ENCODE measurements at regions not wholly inside any gene's neighbourhood (a gene's known extent, or its start where the extent isn't known, plus 50 kb on each side); places are given as distances from the start of the nearest gene placed in this dataset.

DNA sequence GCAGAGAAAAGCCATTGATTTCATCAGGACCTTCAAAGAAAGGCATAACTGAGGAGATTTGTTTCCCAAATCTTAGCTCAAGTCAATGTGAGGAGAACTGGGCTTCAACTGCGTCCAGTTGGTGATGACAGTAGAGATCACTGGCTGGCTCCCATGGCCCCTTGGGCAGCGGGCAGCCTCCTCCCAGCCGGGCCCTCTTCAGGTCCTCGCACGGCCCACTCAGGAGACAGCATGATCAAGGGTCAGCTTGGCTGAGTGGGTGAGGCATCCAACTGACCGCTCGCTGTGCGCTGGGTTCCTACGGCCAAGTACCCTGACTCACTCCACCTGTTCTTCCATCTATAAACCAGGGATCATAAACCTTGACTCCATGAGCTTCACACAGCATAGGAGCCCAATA is 274.0 kb downstream of the NSG2 start:
- Histone ChIP-seq H3K9me3 (ENCODE audit: low read length) (no peaks in the 10 kb centered on the region), H3K4me2 (ENCODE audit: low read length) (no peak overlapping the region), H3K4me1 (ENCODE audit: insufficient read depth, low read length, poor library complexity, severe bottlenecking) (no peaks in the 10 kb centered on the region), H4K20me1 (ENCODE audit: insufficient read depth, low read length) (no peaks in the 10 kb centered on the region), H3K36me3 (ENCODE audit: insufficient read depth, low read length) (no peaks in the 10 kb centered on the region), H2AFZ (ENCODE audit: low read length) (no peak overlapping the region), H3K27ac (ENCODE audit: low read depth, low read length, poor library complexity, severe bottlenecking) (no peak overlapping the region), H3K9me2 (ENCODE audit: insufficient read depth, low read length) (no peaks in the 10 kb centered on the region), H3K4me3 (ENCODE audit: low read depth, low read length, poor library complexity, severe bottlenecking) (no peak overlapping the region), H3K79me2 (ENCODE audit: insufficient read depth, low read depth, low read length) (no peaks in the 10 kb centered on the region)
- no peak for TF ChIP-seq CTCF (conservative IDR thresholded peaks at IDR 0.05; ENCODE audit: low read length)
- TF ChIP-seq EZH2phosphoT487 (IDR thresholded peaks at IDR 0.05; ENCODE audit: borderline replicate concordance, low read depth, low read length) = no peak
- intact Hi-C loops (cut with micrococcal nuclease; ENCODE audit: unreplicated experiment) = loop anchor here (10.0 kb wide), 1 partner anchor 705 kb away; the partner anchor contains the start of gene BOD1
- no peak for DNase-seq (ENCODE audit: low spot score)
- ChIA-PET CTCF (ENCODE audit: unreplicated experiment) (no interaction called here), POLR2A (interaction anchor here (0.6 to 1.2 kb wide), 3 partner anchors 15 to 1591 kb away, joined by 3 to 5 read pairs (median 4); no protein-coding TSS in a partner anchor)
- no TSS peak for BruUV-seq (replicated peaks)

DNA sequence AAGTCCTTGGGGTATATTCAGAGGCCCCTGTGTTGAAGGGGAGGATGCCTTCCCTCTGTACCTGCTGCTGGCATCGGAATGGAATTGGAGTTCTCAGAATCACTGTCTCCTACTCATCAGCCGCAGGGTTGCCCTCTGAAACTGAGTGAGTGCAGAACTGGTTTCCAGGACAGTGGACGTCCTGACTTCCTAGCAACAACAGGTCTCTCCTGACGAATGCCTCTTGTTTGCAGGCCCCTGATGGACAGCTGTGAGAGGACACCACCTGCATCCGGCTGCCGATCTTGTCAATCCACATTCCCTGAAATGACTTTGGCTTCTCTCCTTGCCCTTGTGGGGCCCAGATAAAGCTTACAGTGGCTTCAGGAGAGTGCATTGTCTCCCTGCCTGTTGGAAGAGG is 274.5 kb downstream of the NSG2 start:
- ChIA-PET CTCF (ENCODE audit: unreplicated experiment) (no interaction called here), POLR2A (interaction anchor here (0.6 kb wide), 2 partner anchors 312 to 795 kb away, joined by 3 to 4 read pairs; no protein-coding TSS in a partner anchor)
- no peak for TF ChIP-seq EZH2phosphoT487 (IDR thresholded peaks at IDR 0.05; ENCODE audit: borderline replicate concordance, low read depth, low read length)
- TF ChIP-seq CTCF (conservative IDR thresholded peaks at IDR 0.05; ENCODE audit: low read length) = no peak
- Histone ChIP-seq H3K4me2 (ENCODE audit: low read length) (no peak overlapping the region), H3K4me3 (ENCODE audit: low read depth, low read length, poor library complexity, severe bottlenecking) (no peak overlapping the region), H3K4me1 (ENCODE audit: insufficient read depth, low read length, poor library complexity, severe bottlenecking) (no peaks in the 10 kb centered on the region), H3K79me2 (ENCODE audit: insufficient read depth, low read depth, low read length) (no peaks in the 10 kb centered on the region), H2AFZ (ENCODE audit: low read length) (no peak overlapping the region), H4K20me1 (ENCODE audit: insufficient read depth, low read length) (no peaks in the 10 kb centered on the region), H3K27ac (ENCODE audit: low read depth, low read length, poor library complexity, severe bottlenecking) (no peak overlapping the region), H3K9me2 (ENCODE audit: insufficient read depth, low read length) (no peaks in the 10 kb centered on the region), H3K36me3 (ENCODE audit: insufficient read depth, low read length) (no peaks in the 10 kb centered on the region), H3K9me3 (ENCODE audit: low read length) (no peaks in the 10 kb centered on the region)
- no TSS peak for BruUV-seq (replicated peaks)
- intact Hi-C loops (cut with micrococcal nuclease; ENCODE audit: unreplicated experiment) = no loop called here
- no peak for DNase-seq (ENCODE audit: low spot score)

GRCh38 chr5:174323878-174324281 is 278.4 kb downstream of the NSG2 start:
- Histone ChIP-seq H3K27ac (ENCODE audit: low read depth, low read length, poor library complexity, severe bottlenecking) (no peak overlapping the region), H2AFZ (ENCODE audit: low read length) (no peak overlapping the region), H3K9me2 (ENCODE audit: insufficient read depth, low read length) (no peaks in the 10 kb centered on the region), H3K4me2 (ENCODE audit: low read length) (no peak overlapping the region), H3K36me3 (ENCODE audit: insufficient read depth, low read length) (no peaks in the 10 kb centered on the region), H3K79me2 (ENCODE audit: insufficient read depth, low read depth, low read length) (no peaks in the 10 kb centered on the region), H3K4me1 (ENCODE audit: insufficient read depth, low read length, poor library complexity, severe bottlenecking) (no peaks in the 10 kb centered on the region), H3K4me3 (ENCODE audit: low read depth, low read length, poor library complexity, severe bottlenecking) (no peak overlapping the region), H3K9me3 (ENCODE audit: low read length) (no peaks in the 10 kb centered on the region), H4K20me1 (ENCODE audit: insufficient read depth, low read length) (no peaks in the 10 kb centered on the region)
- POLR2A ChIA-PET = interaction anchor here (1.4 kb wide), 1 partner anchor 17 kb away, joined by 4 read pairs; no protein-coding TSS in a partner anchor
- TF ChIP-seq CTCF (conservative IDR thresholded peaks at IDR 0.05; ENCODE audit: low read length) (no peak), EZH2phosphoT487 (IDR thresholded peaks at IDR 0.05; ENCODE audit: borderline replicate concordance, low read depth, low read length) (no peak)
- intact Hi-C loops (cut with micrococcal nuclease; ENCODE audit: unreplicated experiment) = no loop called here
- CTCF ChIA-PET (ENCODE audit: unreplicated experiment) = no interaction called here
- BruUV-seq (replicated peaks) = no TSS peak
- DNase-seq (ENCODE audit: low spot score) = peak; percentile 12

Data from OCI-LY7 (cell line).